SK-N-SH (cell line): ENCODE measurements at regions not wholly inside any gene's neighbourhood (a gene's known extent, or its start where the extent isn't known, plus 50 kb on each side); places are given as distances from the start of the nearest gene placed in this dataset.

Experiments used
- CTCF ChIA-PET: fragments of 300-600, 350-600 bp; formaldehyde crosslinking; extraction: SDS; loops from one replicate; lab custom pipeline; 2021; lab: Yijun Ruan, JAX
- POLR2A ChIA-PET: fragments of 350-600 bp; sonication (Branson Sonifier 250); formaldehyde crosslinking; extraction: SDS; loops from one replicate; lab custom pipeline; 2020; ENCODE audit warnings: antibody characterized with exemption, inconsistent platforms; lab: Yijun Ruan, JAX
- DNase-seq: peaks from one replicate; pipeline ENCODE4 v3.0.0; 2012
- H2AFZ ChIP-seq: fragments of 200-600 bp; sonication (generic); 2 replicates; pipeline ENCODE4 v1.8.1; 2016; ENCODE audit warnings: antibody characterized with exemption, mild to moderate bottlenecking, low read depth
- H3F3A ChIP-seq: fragments of 200-600 bp; sonication (generic); replicated peaks from 2 replicates; pipeline ENCODE3; 2016; ENCODE audit warnings: antibody characterized with exemption, mild to moderate bottlenecking; ENCODE audit not compliant: insufficient read depth
- H3K27ac ChIP-seq, 2 experiments: fragments of 200-500 bp in 1 of 2; fragments of 200-600 bp in 1 of 2; sonication (Bioruptor generic) in 1 of 2; sonication (generic), shearing (Covaris generic) in 1 of 2; 2 replicates each; pipeline versions ENCODE4 v1.5.1 to v1.6.1; 2014 to 2016; ENCODE audit warnings: low read depth in 2 of 2, inconsistent platforms in 1 of 2, low read length in 1 of 2, mild to moderate bottlenecking in 1 of 2, mixed read lengths in 1 of 2
- H3K27me3 ChIP-seq: fragments of 200-600 bp; sonication (generic), shearing (Covaris generic); 2 replicates; pipeline ENCODE4 v1.6.1; 2016; ENCODE audit warnings: mixed run types; ENCODE audit not compliant: insufficient read depth
- H3K36me3 ChIP-seq, 2 experiments: fragments of 200-500 bp in 1 of 2; fragments of 200-600 bp in 1 of 2; sonication (Bioruptor generic) in 1 of 2; sonication (generic) in 1 of 2; replicated peaks in 1 of 2; 2 replicates each; pipeline versions ENCODE3 to v1.5.1; 2014 to 2016; ENCODE audit warnings: low read length in 1 of 2, mild to moderate bottlenecking in 1 of 2; ENCODE audit not compliant: insufficient read depth in 2 of 2, control insufficient read depth in 1 of 2
- H3K4me1 ChIP-seq, 2 experiments: fragments of 200-500 bp in 1 of 2; fragments of 200-600 bp in 1 of 2; sonication (Bioruptor generic) in 1 of 2; sonication (generic), shearing (Covaris generic) in 1 of 2; 2 replicates each; pipeline versions ENCODE4 v1.5.1 to v1.6.1; 2014 to 2016; ENCODE audit warnings: low read depth in 1 of 2, low read length in 1 of 2, mixed run types in 1 of 2; ENCODE audit not compliant: insufficient read depth in 2 of 2, control insufficient read depth in 1 of 2
- H3K4me2 ChIP-seq: fragments of 200-600 bp; sonication (generic), shearing (Covaris generic); 2 replicates; pipeline ENCODE4 v1.6.1; 2017; ENCODE audit warnings: mixed run types
- H3K4me3 ChIP-seq, 2 experiments: fragments of 200-500 bp in 1 of 2; fragments of 200-600 bp in 1 of 2; sonication (Bioruptor generic) in 1 of 2; sonication (generic), shearing (Covaris generic) in 1 of 2; 2 replicates each; pipeline versions ENCODE4 v1.5.1 to v1.8.1; 2014 to 2016; ENCODE audit warnings: low read depth in 2 of 2, inconsistent platforms in 1 of 2, low read length in 1 of 2, mild to moderate bottlenecking in 1 of 2, mixed read lengths in 1 of 2, moderate library complexity in 1 of 2
- H3K79me2 ChIP-seq: fragments of 200-600 bp; sonication (generic); 2 replicates; pipeline ENCODE4 v1.8.1; 2017; ENCODE audit warnings: mild to moderate bottlenecking; ENCODE audit not compliant: insufficient read depth
- H3K9ac ChIP-seq: fragments of 200-600 bp; sonication (generic); 2 replicates; pipeline ENCODE4 v1.6.1; 2017; ENCODE audit warnings: mixed run types
- H3K9me2 ChIP-seq: fragments of 200-600 bp; sonication (generic); 2 replicates; pipeline ENCODE4 v1.6.1; 2017; ENCODE audit warnings: mixed run types
- H3K9me3 ChIP-seq: fragments of 200-600 bp; sonication (generic); 2 replicates; pipeline ENCODE4 v1.6.1; 2017; ENCODE audit warnings: mixed run types, mild to moderate bottlenecking, moderate library complexity
- H4K20me1 ChIP-seq: fragments of 200-600 bp; sonication (generic); 2 replicates; pipeline ENCODE4 v1.6.1; 2017; ENCODE audit warnings: mild to moderate bottlenecking, mixed run types; ENCODE audit not compliant: insufficient read depth
- CHD2 ChIP-seq: fragments of 150-350 bp; IDR thresholded peaks from 2 replicates; pipeline ENCODE4 v1.6.1; 2018; ENCODE audit warnings: low read length; ENCODE audit not compliant: partially characterized antibody
- ELF1 ChIP-seq: IDR thresholded peaks from 2 replicates; pipeline ENCODE4 v1.4.0; 2012
- EP300 ChIP-seq, 2 experiments: IDR thresholded peaks; 2 replicates each; pipeline versions ENCODE4 v1.4.0 to v1.6.1; 2012; ENCODE audit warnings: borderline replicate concordance in 1 of 2, low read depth in 1 of 2, low read length in 1 of 2
- EZH2phosphoT487 ChIP-seq: fragments of 200-600 bp; sonication (generic); IDR thresholded peaks from 2 replicates; pipeline ENCODE4 v1.6.1; 2017; ENCODE audit warnings: low read depth, mixed run types, mild to moderate bottlenecking, antibody characterized with exemption, moderate library complexity, borderline replicate concordance
- FOXJ3 ChIP-seq: sonication (generic); formaldehyde crosslinking; IDR thresholded peaks from 2 replicates; pipeline ENCODE4 v1.5.1; 2020; ENCODE audit warnings: mild to moderate bottlenecking, missing genetic modification reagents
- GABPA ChIP-seq: IDR thresholded peaks from 2 replicates; pipeline ENCODE4 v1.4.0; 2012; ENCODE audit warnings: low read depth, mild to moderate bottlenecking
- GATA2 ChIP-seq: sonication (generic); formaldehyde crosslinking; IDR thresholded peaks from 2 replicates; pipeline ENCODE4 v1.5.0; 2020; ENCODE audit warnings: mild to moderate bottlenecking, missing genetic modification reagents
- JUND ChIP-seq: IDR thresholded peaks from 2 replicates; pipeline ENCODE4 v1.4.0; 2012
- POLR2AphosphoS5 ChIP-seq: IDR thresholded peaks from 2 replicates; pipeline ENCODE4 v1.6.1; 2012; ENCODE audit warnings: low read depth, low read length
- RAD21 ChIP-seq: IDR thresholded peaks from 2 replicates; pipeline ENCODE4 v1.6.1; 2012; ENCODE audit warnings: mild to moderate bottlenecking, low read length
- RFX5 ChIP-seq: IDR thresholded peaks from 2 replicates; pipeline ENCODE4 v1.6.1; 2012; ENCODE audit warnings: mild to moderate bottlenecking, improper control_type of control experiment, low read length
- SMC3 ChIP-seq: IDR thresholded peaks from 2 replicates; pipeline ENCODE4 v1.6.1; 2012; ENCODE audit warnings: low read depth, low read length, improper control_type of control experiment
- TAF1 ChIP-seq: IDR thresholded peaks from 2 replicates; pipeline ENCODE4 v1.6.1; 2012; ENCODE audit warnings: low read depth, mild to moderate bottlenecking, low read length, moderate library complexity, borderline replicate concordance
- TCF12 ChIP-seq: IDR thresholded peaks from 2 replicates; pipeline ENCODE4 v1.4.0; 2012
- WGBS: methylation state at CpG from one replicate; pipeline ENCODE4 v1.1.6; 2017; ENCODE audit warnings: low lambda C conversion rate; 5-methylcytosine and 5-hydroxymethylcytosine counted together
- TF ChIP-seq, protein P1 (sequence below): fragments of 150-350 bp; IDR thresholded peaks from 2 replicates; pipeline ENCODE4 v1.6.1; 2016; ENCODE audit warnings: mild to moderate bottlenecking, low read depth, low read length
- TF ChIP-seq, protein P2 (sequence below): IDR thresholded peaks from 2 replicates; pipeline ENCODE4 v1.4.0; 2012; ENCODE audit warnings: low read depth
- TF ChIP-seq, protein P3 (sequence below): IDR thresholded peaks from 2 replicates; pipeline ENCODE4; 2012
- TF ChIP-seq, protein P4 (sequence below): IDR thresholded peaks from 2 replicates; pipeline ENCODE4 v1.4.0; 2012; ENCODE audit warnings: low read depth, borderline replicate concordance

DNA sequence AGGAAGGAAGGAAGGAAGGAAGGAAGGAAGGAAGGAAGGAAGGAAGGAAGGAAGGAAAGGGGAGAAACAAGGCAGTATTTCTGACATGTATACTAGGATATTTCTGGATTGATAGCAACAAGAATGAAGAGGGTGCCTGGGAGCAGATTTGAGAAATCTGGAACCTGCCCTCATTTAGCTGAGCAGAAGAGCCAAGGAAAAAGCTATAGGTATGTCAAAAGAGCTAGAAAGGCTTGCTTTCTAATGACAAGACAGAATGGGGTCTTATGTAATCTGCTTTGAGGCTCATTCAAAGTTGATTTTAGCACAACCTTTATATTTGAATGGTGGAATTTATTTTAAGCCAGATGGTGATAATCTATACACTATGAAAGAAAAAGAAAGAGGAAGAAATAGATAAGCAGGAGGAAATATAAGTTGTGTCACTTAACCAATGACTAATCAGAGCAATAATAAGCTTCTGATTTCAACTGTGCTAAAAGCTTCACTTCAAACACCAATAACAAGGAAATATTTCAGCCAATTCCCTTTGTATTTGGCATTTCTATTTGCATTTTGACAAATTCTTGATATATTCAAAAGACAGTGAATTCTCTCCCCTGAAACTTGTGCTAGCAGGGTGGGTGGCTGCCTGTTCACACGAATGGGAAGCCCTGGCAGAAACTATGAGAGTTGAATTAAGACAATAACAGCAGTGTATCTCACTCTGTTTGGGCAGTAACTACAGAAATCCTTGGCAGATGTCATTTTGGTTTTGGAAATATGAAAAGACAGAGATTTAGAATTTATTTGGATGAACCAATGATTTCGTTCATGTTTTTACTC lies 76.3 kb upstream of the FLRT2 start (continued):
- TF ChIP-seq EZH2phosphoT487, result no peak
- TF ChIP-seq, protein P1, sequence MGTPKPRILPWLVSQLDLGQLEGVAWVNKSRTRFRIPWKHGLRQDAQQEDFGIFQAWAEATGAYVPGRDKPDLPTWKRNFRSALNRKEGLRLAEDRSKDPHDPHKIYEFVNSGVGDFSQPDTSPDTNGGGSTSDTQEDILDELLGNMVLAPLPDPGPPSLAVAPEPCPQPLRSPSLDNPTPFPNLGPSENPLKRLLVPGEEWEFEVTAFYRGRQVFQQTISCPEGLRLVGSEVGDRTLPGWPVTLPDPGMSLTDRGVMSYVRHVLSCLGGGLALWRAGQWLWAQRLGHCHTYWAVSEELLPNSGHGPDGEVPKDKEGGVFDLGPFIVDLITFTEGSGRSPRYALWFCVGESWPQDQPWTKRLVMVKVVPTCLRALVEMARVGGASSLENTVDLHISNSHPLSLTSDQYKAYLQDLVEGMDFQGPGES, result no peak
- no peak for TF ChIP-seq RFX5

DNA sequence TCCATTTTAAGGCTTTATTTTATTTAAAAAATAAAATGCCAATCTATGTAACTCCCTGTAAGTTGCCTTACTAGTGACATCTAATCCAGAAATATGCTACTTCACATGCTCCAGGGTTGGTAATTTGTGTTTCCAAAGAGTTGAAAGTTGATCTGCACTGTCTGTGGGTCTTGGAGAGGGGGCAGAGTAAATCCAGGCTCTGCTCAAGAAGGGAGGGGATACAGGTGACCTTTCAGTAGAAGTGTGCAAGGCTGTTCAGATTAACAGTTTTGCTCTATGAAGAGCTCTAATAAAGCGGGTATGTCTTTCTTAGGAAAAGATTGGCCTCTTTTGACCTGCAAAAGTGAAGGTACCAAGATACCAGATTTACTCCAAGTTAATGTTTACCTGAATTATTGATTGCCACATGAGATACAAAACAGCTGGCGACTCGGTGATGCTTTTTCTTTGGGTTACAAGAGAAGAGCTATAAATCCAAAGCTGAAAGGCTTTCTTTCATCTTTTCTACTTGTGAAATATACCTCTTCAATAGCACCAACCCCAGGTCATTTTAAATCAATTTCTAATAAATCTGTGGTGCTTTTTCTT lies 75.6 kb upstream of the FLRT2 start:
- 64% methylated on average over 3 of the region's 3 CpGs for WGBS
- H3K79me2 ChIP-seq, result no peaks in the 10 kb centered on the region
- CTCF ChIA-PET, result no interaction called here
- no peaks in the 10 kb centered on the region for H3K9me2 ChIP-seq
- no peak overlapping the region for H3K4me3 ChIP-seq
- no peaks in the 10 kb centered on the region for H4K20me1 ChIP-seq
- no peaks in the 10 kb centered on the region for H3K27me3 ChIP-seq
- H3F3A ChIP-seq, result peaks cover 3% of the 10 kb centered on the region
- H3K4me2 ChIP-seq, result no peak overlapping the region
- H3K9me3 ChIP-seq, result no peaks in the 10 kb centered on the region
- POLR2A ChIA-PET, result no interaction called here
- no peaks in the 10 kb centered on the region for H3K36me3 ChIP-seq
- TF ChIP-seq JUND, result no peak
- TF ChIP-seq, protein P2, sequence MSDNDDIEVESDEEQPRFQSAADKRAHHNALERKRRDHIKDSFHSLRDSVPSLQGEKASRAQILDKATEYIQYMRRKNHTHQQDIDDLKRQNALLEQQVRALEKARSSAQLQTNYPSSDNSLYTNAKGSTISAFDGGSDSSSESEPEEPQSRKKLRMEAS, result no peak
- no peak for TF ChIP-seq TCF12
- TF ChIP-seq, protein P3, sequence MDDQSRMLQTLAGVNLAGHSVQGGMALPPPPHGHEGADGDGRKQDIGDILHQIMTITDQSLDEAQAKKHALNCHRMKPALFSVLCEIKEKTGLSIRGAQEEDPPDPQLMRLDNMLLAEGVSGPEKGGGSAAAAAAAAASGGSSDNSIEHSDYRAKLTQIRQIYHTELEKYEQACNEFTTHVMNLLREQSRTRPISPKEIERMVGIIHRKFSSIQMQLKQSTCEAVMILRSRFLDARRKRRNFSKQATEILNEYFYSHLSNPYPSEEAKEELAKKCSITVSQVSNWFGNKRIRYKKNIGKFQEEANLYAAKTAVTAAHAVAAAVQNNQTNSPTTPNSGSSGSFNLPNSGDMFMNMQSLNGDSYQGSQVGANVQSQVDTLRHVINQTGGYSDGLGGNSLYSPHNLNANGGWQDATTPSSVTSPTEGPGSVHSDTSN, result no peak
- TF ChIP-seq GABPA, result no peak
- TF ChIP-seq TAF1, result no peak
- TF ChIP-seq EZH2phosphoT487, result no peak
- no peak for TF ChIP-seq EP300 (IDR thresholded peaks at IDR 0.05; ENCODE audit: borderline replicate concordance in 1 of 2, low read depth in 1 of 2, low read length in 1 of 2)
- TF ChIP-seq, protein P4, sequence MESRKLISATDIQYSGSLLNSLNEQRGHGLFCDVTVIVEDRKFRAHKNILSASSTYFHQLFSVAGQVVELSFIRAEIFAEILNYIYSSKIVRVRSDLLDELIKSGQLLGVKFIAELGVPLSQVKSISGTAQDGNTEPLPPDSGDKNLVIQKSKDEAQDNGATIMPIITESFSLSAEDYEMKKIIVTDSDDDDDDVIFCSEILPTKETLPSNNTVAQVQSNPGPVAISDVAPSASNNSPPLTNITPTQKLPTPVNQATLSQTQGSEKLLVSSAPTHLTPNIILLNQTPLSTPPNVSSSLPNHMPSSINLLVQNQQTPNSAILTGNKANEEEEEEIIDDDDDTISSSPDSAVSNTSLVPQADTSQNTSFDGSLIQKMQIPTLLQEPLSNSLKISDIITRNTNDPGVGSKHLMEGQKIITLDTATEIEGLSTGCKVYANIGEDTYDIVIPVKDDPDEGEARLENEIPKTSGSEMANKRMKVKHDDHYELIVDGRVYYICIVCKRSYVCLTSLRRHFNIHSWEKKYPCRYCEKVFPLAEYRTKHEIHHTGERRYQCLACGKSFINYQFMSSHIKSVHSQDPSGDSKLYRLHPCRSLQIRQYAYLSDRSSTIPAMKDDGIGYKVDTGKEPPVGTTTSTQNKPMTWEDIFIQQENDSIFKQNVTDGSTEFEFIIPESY, result no peak
- TF ChIP-seq ELF1, result no peak
- no peak for TF ChIP-seq CHD2
- TF ChIP-seq RAD21, result no peak
- no peak for TF ChIP-seq FOXJ3
- TF ChIP-seq SMC3, result no peak
- no peak for TF ChIP-seq POLR2AphosphoS5
- TF ChIP-seq GATA2 (CRISPR knock-in tag), result no peak
- TF ChIP-seq, protein P1, result no peak
- H2AFZ ChIP-seq, result no peak overlapping the region
- no peak overlapping the region for H3K9ac ChIP-seq
- no peak for DNase-seq
- H3K27ac ChIP-seq, result no peak overlapping the region
- no peaks in the 10 kb centered on the region for H3K4me1 ChIP-seq
